HepG2 (cell line): ENCODE measurements at regions not wholly inside any gene's neighbourhood (a gene's known extent, or its start where the extent isn't known, plus 50 kb on each side); places are given as distances from the start of the nearest gene placed in this dataset.

Source experiments
- NONO ChIP-seq, 2 experiments: fragments of 450-650 bp in 1 of 2; sonication (generic) in 1 of 2; formaldehyde crosslinking in 1 of 2; IDR thresholded peaks in 1 of 2; conservative IDR thresholded peaks in 1 of 2; 2 replicates each; pipeline versions ENCODE4 v1.6.1 to v1.8.0; 2017 to 2022; ENCODE audit warnings: mild to moderate bottlenecking in 1 of 2, missing genetic modification reagents in 1 of 2, moderate library complexity in 1 of 2
- ZNF337 ChIP-seq: sonication (generic); formaldehyde crosslinking; IDR thresholded peaks from 2 replicates; pipeline ENCODE4 v1.5.1; 2020; ENCODE audit warnings: missing genetic modification reagents, low read depth, mild to moderate bottlenecking, borderline replicate concordance

GRCh38 chr2:163909411-163910080, 173.7 kb upstream of the FIGN start:
- TF ChIP-seq ZNF337 (CRISPR knock-in tag), result no peak
- no peak for TF ChIP-seq NONO (IDR thresholded peaks at IDR 0.05)
- no peak for TF ChIP-seq NONO (CRISPR knock-in tag; conservative IDR thresholded peaks at IDR 0.05)
